Left lobe of liver (tissue), 2 donors: ENCODE measurements at regions not wholly inside any gene's neighbourhood (a gene's known extent, or its start where the extent isn't known, plus 50 kb on each side); places are given as distances from the start of the nearest gene placed in this dataset.

Experiments
- ATAC-seq: fragments of 200-7000 bp; cut with Tn5 transposase; one replicate; pipeline ENCODE4 v1.9.1; 2020; ENCODE audit warnings: mild to moderate bottlenecking, moderate library complexity
- DNase-seq: peaks from one replicate; pipeline ENCODE4 v3.0.0-alpha.2; 2020; ENCODE audit warnings: low spot score
- donor health status: DM: no; HTN: no; CAD: no; lungs with moderate emphysema.
- donor health status: DM: no; HTN: yes; CAD: no.

DNA sequence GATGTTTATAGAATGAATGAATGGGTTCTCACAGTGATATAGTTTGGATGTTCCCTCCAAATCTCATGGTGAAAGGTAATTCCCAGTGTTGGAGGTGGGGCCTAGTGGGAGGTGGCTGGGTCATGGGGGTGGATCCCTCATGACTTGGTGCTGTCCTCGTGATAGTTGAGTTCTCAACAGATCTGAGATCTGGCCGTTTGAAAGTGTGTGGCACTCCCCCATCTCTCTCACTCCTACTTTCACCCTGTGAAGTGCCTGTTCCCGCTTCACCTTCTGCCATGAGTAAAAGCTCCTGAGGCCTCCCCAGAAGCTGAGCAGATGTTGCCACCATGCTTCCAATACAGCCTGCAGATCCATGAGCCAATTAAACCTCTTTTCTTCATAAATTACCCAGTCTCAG is 170.8 kb upstream of the LINGO1 start:
- no peak for ATAC-seq

GRCh38 chr15:77800305-77800704 is 167.6 kb upstream of the LINGO1 start:
- no peak for DNase-seq
- ATAC-seq, result no peak

More for the DNA sequence above, 170.8 kb upstream of the LINGO1 start:
- DNase-seq, result no peak

DNA sequence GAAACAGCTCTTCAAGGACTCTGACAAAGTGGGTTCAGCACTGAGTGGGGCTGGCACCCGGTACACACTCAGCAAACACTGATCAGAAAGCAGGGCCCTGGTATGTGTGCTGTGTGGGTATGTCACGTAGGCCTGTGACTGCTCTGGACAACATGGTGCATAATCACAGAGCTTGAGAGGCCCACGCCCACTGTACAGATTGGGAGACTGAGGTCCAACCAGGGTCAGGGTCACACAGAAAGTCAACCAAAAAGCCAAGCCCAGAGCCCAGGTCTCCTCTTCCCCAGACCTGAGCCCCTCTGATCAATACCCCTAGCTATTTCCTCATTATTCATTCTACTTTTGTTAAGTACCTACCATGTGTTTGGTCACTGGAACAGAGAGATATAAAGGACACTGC is 166.1 kb upstream of the LINGO1 start:
- ATAC-seq (no peak), DNase-seq (no peak)

- ATAC-seq, result peak; percentile 84
- DNase-seq, result no peak
These were observed 165.6 kb upstream of the LINGO1 start for GRCh38 chr15:77798151-77798835.

DNA sequence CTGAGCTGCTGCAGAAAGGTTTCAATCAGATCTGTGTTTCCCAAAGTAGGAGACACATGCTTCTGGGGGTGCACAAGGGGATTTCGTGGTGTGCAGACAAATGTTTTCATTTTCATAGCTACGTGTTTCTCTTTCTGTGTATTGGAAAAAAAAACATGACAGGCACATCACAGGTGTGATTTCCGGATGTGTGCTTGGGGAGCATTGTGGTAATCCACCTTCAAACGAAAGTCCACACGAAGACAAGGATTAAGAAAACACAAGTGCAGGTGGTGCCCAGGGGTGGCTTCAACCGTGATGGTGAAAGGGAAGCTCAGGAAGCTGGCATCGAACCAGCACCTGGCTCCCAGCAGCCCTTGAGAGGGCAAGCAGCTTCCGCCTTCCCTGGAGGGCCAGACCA is 164.6 kb upstream of the LINGO1 start:
- DNase-seq, result no peak
- no peak for ATAC-seq

GRCh38 chr15:77796046-77796729 is 163.5 kb upstream of the LINGO1 start:
- DNase-seq, result no peak
- ATAC-seq, result no peak

- DNase-seq (no peak), ATAC-seq (no peak)
These were observed 162.7 kb upstream of the LINGO1 start for GRCh38 chr15:77795446-77795845.

DNA sequence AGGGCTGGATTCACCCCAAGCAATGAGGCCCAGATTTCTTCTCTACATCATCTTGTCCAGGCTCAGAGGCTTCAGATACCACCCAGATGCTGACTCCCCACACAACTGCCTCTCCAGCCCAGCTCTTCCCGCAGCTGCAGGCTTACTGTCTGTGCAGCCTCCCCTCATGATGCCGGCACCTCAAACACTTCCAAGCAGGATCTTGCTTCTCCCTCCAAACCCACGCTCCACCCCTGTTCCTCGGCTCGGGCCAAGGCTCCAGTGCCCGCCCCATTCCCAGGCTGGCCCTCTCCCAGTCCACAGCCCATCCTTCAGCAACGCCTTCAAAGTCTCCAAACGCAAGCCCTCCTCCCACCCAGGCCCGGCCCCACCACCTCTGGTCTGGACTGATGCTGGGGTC is 159.2 kb upstream of the LINGO1 start:
- no peak for ATAC-seq
- DNase-seq, result no peak

DNA sequence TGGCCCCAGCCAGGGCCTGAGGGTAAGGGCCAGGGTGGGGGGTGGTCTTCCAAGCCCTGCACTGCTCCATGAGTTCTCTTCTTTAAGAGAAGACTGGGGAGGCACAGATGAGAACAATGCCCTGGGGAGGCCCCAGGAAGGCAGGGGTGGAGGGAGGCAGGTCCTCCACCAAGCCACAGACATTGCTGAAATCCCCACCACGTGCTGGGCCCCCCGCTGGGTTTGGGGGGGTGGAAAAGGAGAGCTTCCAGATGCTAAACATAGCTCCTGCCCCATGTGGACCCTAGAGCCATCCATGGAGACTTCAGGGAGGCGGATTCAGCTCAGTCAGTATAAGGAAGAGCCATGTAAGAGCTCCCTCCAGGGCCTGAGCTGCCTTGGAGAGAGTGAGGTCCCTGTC is 157.8 kb upstream of the LINGO1 start:
- no peak for DNase-seq

DNA sequence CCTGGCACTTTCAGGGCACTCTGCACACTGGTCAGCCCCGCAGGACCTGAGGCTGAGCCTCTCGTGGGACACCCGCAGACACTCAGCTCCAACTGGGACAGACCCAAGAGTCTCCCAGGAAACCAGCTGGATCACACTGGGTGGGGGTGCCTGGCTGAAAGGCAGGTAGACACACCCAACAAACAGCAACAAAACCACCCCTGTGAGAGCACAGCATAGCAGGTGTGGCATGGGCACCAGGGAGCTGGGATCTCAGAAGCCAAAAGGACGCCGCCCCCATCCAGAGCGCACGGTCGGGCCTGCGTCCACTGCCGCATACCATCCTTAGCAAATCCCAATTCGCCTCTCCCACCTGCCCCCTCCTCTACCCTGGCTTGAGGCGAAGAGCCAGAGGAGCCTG is 154.2 kb upstream of the LINGO1 start:
- ATAC-seq, result no peak
- no peak for DNase-seq

More for the DNA sequence above, 157.8 kb upstream of the LINGO1 start:
- ATAC-seq, result no peak

DNA sequence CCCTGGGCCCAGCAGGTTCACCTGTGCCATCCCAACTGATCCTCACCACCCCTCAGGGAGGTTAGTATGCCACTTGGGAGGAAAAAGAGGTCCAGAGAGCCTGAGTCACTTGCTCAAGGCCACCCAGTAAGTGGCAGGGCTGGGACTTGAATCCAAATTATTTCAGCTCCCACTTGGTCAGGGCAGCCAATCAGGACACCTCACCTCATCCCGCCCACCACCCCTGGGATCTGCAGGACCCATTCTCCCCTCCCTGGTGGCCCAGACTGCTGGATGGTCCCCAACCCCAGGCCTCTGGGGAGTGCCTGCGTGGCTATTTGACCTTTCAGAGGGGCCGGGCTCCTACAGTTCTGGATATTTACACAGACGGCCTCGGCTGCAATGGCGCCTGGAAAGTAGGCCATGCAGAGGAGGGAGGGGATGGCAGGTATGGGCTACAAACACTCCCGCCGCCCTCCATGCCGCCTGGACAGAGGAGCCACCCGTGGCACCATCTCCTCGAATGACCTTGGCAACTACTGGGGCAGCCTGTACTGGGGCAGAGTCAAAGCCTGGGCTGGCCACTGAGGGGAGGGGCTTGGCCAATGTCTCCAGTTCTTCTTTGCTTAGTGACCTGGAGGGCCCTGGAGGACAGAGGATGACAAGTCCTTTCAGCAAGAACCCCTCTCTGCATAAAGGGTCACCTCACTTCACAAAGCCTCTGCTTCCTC is 153.6 kb upstream of the LINGO1 start:
- ATAC-seq, result peak; percentile 87
- DNase-seq, result peak; percentile 54

DNA sequence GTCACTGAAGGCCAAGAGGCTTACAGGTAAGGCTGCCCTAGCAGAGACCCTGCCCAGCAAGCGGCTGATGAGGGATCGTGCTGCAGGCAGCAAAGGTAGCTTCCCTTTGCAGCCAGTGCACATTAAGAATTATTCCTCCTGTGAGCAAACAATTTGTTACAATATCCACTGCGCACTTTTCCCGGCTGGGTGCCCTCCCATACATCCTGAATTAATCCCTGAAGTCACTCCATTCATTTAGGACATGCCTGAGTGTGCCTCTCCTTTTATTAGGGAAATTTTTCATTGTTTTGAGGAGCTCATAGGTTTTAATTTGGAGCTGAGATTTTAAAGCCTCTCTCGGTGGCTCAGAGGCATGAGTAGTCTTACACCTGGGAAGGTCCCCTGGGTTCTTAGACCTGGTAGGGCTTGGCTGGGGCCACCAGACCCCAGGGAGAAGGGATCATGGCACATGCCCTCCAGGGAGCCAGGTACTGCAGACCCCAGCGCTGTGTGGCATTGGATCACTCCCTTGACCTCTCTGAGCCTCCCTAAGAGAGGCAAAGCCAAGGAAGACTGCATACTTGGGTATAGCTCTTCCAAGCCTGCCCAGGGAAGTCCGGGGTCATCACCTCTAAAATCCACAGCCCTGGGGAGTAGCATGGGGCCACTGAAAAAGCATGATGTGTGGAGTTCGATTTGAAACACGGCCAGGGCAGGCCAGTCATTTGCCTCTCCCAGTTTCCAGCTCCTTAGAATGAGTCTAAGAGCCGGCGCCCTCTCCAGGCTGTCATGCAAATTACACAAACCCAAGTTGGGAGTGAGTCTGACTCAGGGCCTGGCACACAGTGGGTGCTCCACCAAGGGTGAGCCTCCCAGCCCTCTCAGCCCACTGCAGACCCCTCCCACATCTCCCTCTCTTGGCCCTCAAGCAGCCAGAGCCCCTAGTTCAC is 151.9 kb upstream of the LINGO1 start:
- no peak for DNase-seq
- no peak for ATAC-seq

GRCh38 chr15:77783636-77784035 is 150.9 kb upstream of the LINGO1 start:
- DNase-seq (no peak), ATAC-seq (no peak)

DNA sequence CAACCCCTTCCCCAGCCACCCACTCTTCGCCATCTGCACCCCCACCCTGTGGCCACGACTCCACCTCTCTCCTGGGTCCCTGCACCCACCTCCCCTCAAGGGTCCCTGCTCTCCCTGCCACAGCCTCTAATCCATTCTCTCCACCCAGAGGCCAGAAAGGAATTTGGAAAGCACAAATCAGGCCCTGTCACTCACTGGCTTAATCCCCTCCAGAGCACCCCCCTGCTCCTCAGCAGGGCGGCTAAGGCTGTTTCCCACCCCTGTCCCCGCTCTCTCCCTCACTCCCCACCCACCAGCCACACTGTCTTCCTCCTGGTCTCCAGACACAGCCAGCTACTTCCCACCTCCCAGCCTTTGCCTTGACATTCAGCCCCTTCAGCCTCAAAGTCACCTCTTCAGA is 150.0 kb upstream of the LINGO1 start:
- ATAC-seq (no peak), DNase-seq (no peak)

DNA sequence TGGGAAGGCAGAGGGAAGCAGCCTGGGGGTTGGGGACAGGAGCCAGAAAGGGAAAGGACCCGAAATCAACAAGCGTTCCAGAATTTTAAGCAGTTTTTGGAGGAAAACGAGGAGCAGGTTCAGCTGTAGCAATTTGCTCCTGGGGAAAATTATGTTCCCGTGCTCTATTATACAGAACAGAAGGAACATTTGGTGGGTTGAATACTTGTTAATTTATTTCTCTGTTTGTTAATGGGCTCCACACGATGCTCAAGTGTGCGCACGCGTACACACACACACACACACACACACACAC is 149.2 kb upstream of the LINGO1 start:
- ATAC-seq (no peak), DNase-seq (no peak)

GRCh38 chr15:77781151-77781945 is 148.6 kb upstream of the LINGO1 start:
- no peak for DNase-seq
- ATAC-seq, result no peak

DNA sequence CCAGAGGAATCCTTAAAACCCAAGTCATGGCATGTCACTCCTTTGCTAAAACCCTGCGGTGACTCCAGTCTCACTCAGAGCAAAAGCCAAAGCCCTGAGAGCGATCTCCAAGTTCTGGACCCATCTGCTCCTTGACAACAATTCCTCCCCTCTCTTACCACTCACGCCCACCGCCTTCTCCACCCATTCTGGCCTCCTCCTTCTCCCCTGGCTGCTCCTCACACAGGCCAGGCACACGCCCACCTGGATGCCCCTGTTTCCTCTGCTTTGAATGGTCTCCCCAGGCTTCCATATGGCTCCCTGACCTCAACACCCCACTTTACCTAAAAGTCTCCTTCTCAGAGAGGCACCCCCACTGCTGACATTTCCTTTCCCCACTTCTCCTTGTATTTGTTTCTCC is 146.1 kb upstream of the LINGO1 start:
- DNase-seq (no peak), ATAC-seq (no peak)

- DNase-seq (no peak), ATAC-seq (no peak)
These were observed 143.1 kb upstream of the LINGO1 start for GRCh38 chr15:77775837-77776236.

DNA sequence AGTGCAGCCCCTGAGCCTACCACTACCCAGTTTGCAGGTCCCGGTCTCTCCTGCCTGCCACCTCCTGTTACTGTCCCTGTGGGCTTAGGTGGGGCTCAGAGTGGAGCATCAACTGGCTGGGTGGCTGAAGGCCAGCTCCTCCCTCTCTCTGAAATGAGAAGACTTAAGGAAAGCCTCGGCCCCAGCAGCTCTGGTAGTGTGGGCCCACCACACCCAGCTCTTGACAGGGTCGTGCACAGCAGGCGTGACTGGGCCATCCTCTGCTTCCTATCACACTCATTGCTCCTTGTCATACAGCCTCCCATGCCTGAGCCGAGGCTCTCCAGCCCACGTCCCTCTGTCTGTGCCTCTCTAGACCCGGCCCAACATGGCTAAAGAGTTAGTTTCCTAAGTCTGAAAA is 142.7 kb upstream of the LINGO1 start:
- DNase-seq (no peak), ATAC-seq (no peak)

DNA sequence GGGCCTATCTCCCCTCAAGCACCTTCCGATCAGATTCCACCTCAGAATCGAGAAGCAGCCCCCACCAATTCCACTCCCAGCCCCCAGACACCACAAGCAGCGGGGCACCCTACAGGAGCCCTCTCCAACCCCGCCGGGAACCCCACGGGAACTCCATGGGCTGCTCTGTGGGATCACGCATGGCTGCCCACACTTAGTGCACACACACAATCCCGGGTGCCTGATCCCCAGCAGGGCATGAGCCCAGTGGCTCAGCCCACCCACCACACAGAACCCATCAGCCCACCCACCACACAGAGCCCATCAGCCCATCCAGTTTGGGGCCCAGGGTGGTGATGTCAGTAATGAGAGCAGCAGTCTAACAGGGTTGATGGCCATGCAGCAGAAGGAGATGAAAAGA is 141.6 kb upstream of the LINGO1 start:
- DNase-seq, result no peak
- ATAC-seq, result no peak

DNA sequence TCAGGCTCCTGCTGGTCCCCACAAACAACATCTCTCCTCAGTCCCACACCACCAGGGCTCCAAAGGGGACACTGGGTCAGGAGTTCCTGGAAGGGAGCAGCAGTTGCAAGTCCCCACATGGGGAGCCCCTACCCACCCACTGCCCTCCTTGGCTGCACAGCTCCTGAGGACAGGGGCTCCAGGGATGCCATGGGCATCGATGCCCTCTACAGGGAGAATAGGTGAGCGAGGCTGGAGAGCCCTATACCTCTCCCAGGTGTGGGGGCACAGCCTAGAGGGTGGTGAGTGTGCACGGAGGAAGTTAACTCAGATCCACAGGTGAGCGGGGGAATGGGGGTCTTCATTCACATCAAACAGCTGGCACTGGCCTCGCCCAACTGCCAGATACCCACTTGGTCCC is 141.2 kb upstream of the LINGO1 start:
- no peak for ATAC-seq
- no peak for DNase-seq
